SK-N-SH (cell line): ENCODE measurements at regions not wholly inside any gene's neighbourhood (a gene's known extent, or its start where the extent isn't known, plus 50 kb on each side); places are given as distances from the start of the nearest gene placed in this dataset.

ENCODE experiments used
- CTCF ChIA-PET: fragments of 300-600, 350-600 bp; formaldehyde crosslinking; extraction: SDS; loops from one replicate; lab custom pipeline; 2021; lab: Yijun Ruan, JAX
- POLR2A ChIA-PET: fragments of 350-600 bp; sonication (Branson Sonifier 250); formaldehyde crosslinking; extraction: SDS; loops from one replicate; lab custom pipeline; 2020; ENCODE audit warnings: antibody characterized with exemption, inconsistent platforms; lab: Yijun Ruan, JAX
- DNase-seq: peaks from one replicate; pipeline ENCODE4 v3.0.0; 2012
- H2AFZ ChIP-seq: fragments of 200-600 bp; sonication (generic); 2 replicates; pipeline ENCODE4 v1.8.1; 2016; ENCODE audit warnings: antibody characterized with exemption, mild to moderate bottlenecking, low read depth
- H3F3A ChIP-seq: fragments of 200-600 bp; sonication (generic); replicated peaks from 2 replicates; pipeline ENCODE3; 2016; ENCODE audit warnings: antibody characterized with exemption, mild to moderate bottlenecking; ENCODE audit not compliant: insufficient read depth
- H3K27ac ChIP-seq, 2 experiments: fragments of 200-500 bp in 1 of 2; fragments of 200-600 bp in 1 of 2; sonication (Bioruptor generic) in 1 of 2; sonication (generic), shearing (Covaris generic) in 1 of 2; 2 replicates each; pipeline versions ENCODE4 v1.5.1 to v1.6.1; 2014 to 2016; ENCODE audit warnings: low read depth in 2 of 2, inconsistent platforms in 1 of 2, low read length in 1 of 2, mild to moderate bottlenecking in 1 of 2, mixed read lengths in 1 of 2
- H3K27me3 ChIP-seq: fragments of 200-600 bp; sonication (generic), shearing (Covaris generic); 2 replicates; pipeline ENCODE4 v1.6.1; 2016; ENCODE audit warnings: mixed run types; ENCODE audit not compliant: insufficient read depth
- H3K36me3 ChIP-seq, 2 experiments: fragments of 200-500 bp in 1 of 2; fragments of 200-600 bp in 1 of 2; sonication (Bioruptor generic) in 1 of 2; sonication (generic) in 1 of 2; replicated peaks in 1 of 2; 2 replicates each; pipeline versions ENCODE3 to v1.5.1; 2014 to 2016; ENCODE audit warnings: low read length in 1 of 2, mild to moderate bottlenecking in 1 of 2; ENCODE audit not compliant: insufficient read depth in 2 of 2, control insufficient read depth in 1 of 2
- H3K4me1 ChIP-seq, 2 experiments: fragments of 200-500 bp in 1 of 2; fragments of 200-600 bp in 1 of 2; sonication (Bioruptor generic) in 1 of 2; sonication (generic), shearing (Covaris generic) in 1 of 2; 2 replicates each; pipeline versions ENCODE4 v1.5.1 to v1.6.1; 2014 to 2016; ENCODE audit warnings: low read depth in 1 of 2, low read length in 1 of 2, mixed run types in 1 of 2; ENCODE audit not compliant: insufficient read depth in 2 of 2, control insufficient read depth in 1 of 2
- H3K4me2 ChIP-seq: fragments of 200-600 bp; sonication (generic), shearing (Covaris generic); 2 replicates; pipeline ENCODE4 v1.6.1; 2017; ENCODE audit warnings: mixed run types
- H3K4me3 ChIP-seq, 2 experiments: fragments of 200-500 bp in 1 of 2; fragments of 200-600 bp in 1 of 2; sonication (Bioruptor generic) in 1 of 2; sonication (generic), shearing (Covaris generic) in 1 of 2; 2 replicates each; pipeline versions ENCODE4 v1.5.1 to v1.8.1; 2014 to 2016; ENCODE audit warnings: low read depth in 2 of 2, inconsistent platforms in 1 of 2, low read length in 1 of 2, mild to moderate bottlenecking in 1 of 2, mixed read lengths in 1 of 2, moderate library complexity in 1 of 2
- H3K79me2 ChIP-seq: fragments of 200-600 bp; sonication (generic); 2 replicates; pipeline ENCODE4 v1.8.1; 2017; ENCODE audit warnings: mild to moderate bottlenecking; ENCODE audit not compliant: insufficient read depth
- H3K9ac ChIP-seq: fragments of 200-600 bp; sonication (generic); 2 replicates; pipeline ENCODE4 v1.6.1; 2017; ENCODE audit warnings: mixed run types
- H3K9me2 ChIP-seq: fragments of 200-600 bp; sonication (generic); 2 replicates; pipeline ENCODE4 v1.6.1; 2017; ENCODE audit warnings: mixed run types
- H3K9me3 ChIP-seq: fragments of 200-600 bp; sonication (generic); 2 replicates; pipeline ENCODE4 v1.6.1; 2017; ENCODE audit warnings: mixed run types, mild to moderate bottlenecking, moderate library complexity
- H4K20me1 ChIP-seq: fragments of 200-600 bp; sonication (generic); 2 replicates; pipeline ENCODE4 v1.6.1; 2017; ENCODE audit warnings: mild to moderate bottlenecking, mixed run types; ENCODE audit not compliant: insufficient read depth
- CHD2 ChIP-seq: fragments of 150-350 bp; IDR thresholded peaks from 2 replicates; pipeline ENCODE4 v1.6.1; 2018; ENCODE audit warnings: low read length; ENCODE audit not compliant: partially characterized antibody
- EZH2phosphoT487 ChIP-seq: fragments of 200-600 bp; sonication (generic); IDR thresholded peaks from 2 replicates; pipeline ENCODE4 v1.6.1; 2017; ENCODE audit warnings: low read depth, mixed run types, mild to moderate bottlenecking, antibody characterized with exemption, moderate library complexity, borderline replicate concordance
- FOSL2 ChIP-seq: IDR thresholded peaks from 2 replicates; pipeline ENCODE4 v1.4.0; 2012; ENCODE audit warnings: low read depth, mild to moderate bottlenecking, moderate library complexity, borderline replicate concordance
- FOXM1 ChIP-seq: IDR thresholded peaks from 2 replicates; pipeline ENCODE4 v1.4.0; 2012; ENCODE audit warnings: low read depth, mild to moderate bottlenecking
- GABPA ChIP-seq: IDR thresholded peaks from 2 replicates; pipeline ENCODE4 v1.4.0; 2012; ENCODE audit warnings: low read depth, mild to moderate bottlenecking
- JUND ChIP-seq: IDR thresholded peaks from 2 replicates; pipeline ENCODE4 v1.4.0; 2012
- MAX ChIP-seq: IDR thresholded peaks from 2 replicates; pipeline ENCODE4 v1.4.0; 2012; ENCODE audit warnings: low read depth
- MEF2A ChIP-seq: IDR thresholded peaks from 2 replicates; pipeline ENCODE4 v1.4.0; 2012; ENCODE audit warnings: low read depth, borderline replicate concordance
- MXI1 ChIP-seq: IDR thresholded peaks from 2 replicates; pipeline ENCODE4 v1.6.1; 2012; ENCODE audit warnings: mild to moderate bottlenecking, low read depth, low read length, improper control_type of control experiment
- PBX3 ChIP-seq: IDR thresholded peaks from 2 replicates; pipeline ENCODE4; 2012
- POLR2AphosphoS5 ChIP-seq: IDR thresholded peaks from 2 replicates; pipeline ENCODE4 v1.6.1; 2012; ENCODE audit warnings: low read depth, low read length
- RAD21 ChIP-seq: IDR thresholded peaks from 2 replicates; pipeline ENCODE4 v1.6.1; 2012; ENCODE audit warnings: mild to moderate bottlenecking, low read length
- REST ChIP-seq: IDR thresholded peaks from 2 replicates; pipeline ENCODE4 v1.6.1; 2012; ENCODE audit warnings: mild to moderate bottlenecking, low read depth, low read length, moderate library complexity
- SMC3 ChIP-seq: IDR thresholded peaks from 2 replicates; pipeline ENCODE4 v1.6.1; 2012; ENCODE audit warnings: low read depth, low read length, improper control_type of control experiment
- TCF12 ChIP-seq: IDR thresholded peaks from 2 replicates; pipeline ENCODE4 v1.4.0; 2012
- TEAD4 ChIP-seq: IDR thresholded peaks from 2 replicates; pipeline ENCODE4 v1.4.0; 2012; ENCODE audit warnings: mild to moderate bottlenecking, borderline replicate concordance; ENCODE audit not compliant: insufficient read depth
- USF2 ChIP-seq: fragments of 150-350 bp; IDR thresholded peaks from 2 replicates; pipeline ENCODE4 v1.6.1; 2017; ENCODE audit warnings: antibody characterized with exemption, low read length, low read depth, borderline replicate concordance
- WGBS: methylation state at CpG from one replicate; pipeline ENCODE4 v1.1.6; 2017; ENCODE audit warnings: low lambda C conversion rate; 5-methylcytosine and 5-hydroxymethylcytosine counted together

DNA sequence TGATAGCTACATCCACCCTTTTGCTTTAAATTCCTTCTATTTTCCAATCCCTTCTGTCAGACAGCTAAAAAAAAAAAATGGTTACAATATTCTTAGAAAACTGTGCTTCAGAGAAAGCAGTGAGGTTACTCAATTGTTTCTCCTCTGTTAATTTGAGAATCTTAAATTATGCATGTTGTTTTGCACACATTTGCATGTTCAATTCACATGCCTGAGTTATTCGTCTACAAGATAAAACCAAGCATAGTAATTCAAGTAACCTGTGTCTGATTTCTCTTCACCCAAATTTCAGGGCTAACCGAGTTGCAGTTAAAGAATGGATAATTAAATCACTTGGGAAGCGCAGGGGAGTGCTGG, 81.0 kb upstream of the MED13L start:
- Histone ChIP-seq H3K4me3 (peak overlapping the region; percentile 28 to 55), H3K9me3 (no peaks in the 10 kb centered on the region), H3F3A (peaks cover 15% of the 10 kb centered on the region), H3K27ac (peak overlapping the region; percentile 91 to 94), H3K79me2 (no peaks in the 10 kb centered on the region), H3K9ac (peak overlapping the region; percentile 58; the same call in 1 of the 2 replicates), H3K9me2 (no peaks in the 10 kb centered on the region), H3K36me3 (no peaks in the 10 kb centered on the region), H4K20me1 (no peaks in the 10 kb centered on the region), H3K4me1 (peaks cover 5 to 12% of the 10 kb centered on the region in 2 experiments; a peak in 3 of 4 replicates), H2AFZ (peak overlapping the region; percentile 77), H3K4me2 (peak overlapping the region; percentile 78), H3K27me3 (no peaks in the 10 kb centered on the region)
- no peak for DNase-seq
- ChIA-PET POLR2A (no interaction called here), CTCF (interaction anchor here (2.0 kb wide), 1 partner anchor 12 kb away, joined by 5 read pairs; no protein-coding TSS in a partner anchor)
- no peak for TF ChIP-seq POLR2AphosphoS5
- TF ChIP-seq TEAD4 = no peak
- TF ChIP-seq JUND = no peak
- no peak for TF ChIP-seq GABPA
- no peak for TF ChIP-seq REST
- no peak for TF ChIP-seq MXI1
- TF ChIP-seq PBX3 = no peak
- TF ChIP-seq CHD2 = no peak
- TF ChIP-seq MEF2A = no peak
- no peak for TF ChIP-seq SMC3
- TF ChIP-seq FOXM1 = no peak
- no peak for TF ChIP-seq RAD21
- TF ChIP-seq FOSL2 = no peak
- TF ChIP-seq MAX = no peak
- TF ChIP-seq EZH2phosphoT487 = no peak
- TF ChIP-seq USF2 = no peak
- no peak for TF ChIP-seq TCF12
- WGBS = 20% methylated on average over 3 of the region's 3 CpGs
